Activated T-cell treated with anti-CD3 and anti-CD28 coated beads, Interleukin-2, amount 50 U/mL, for 72 hours (primary cell): ENCODE measurements at regions not wholly inside any gene's neighbourhood (a gene's known extent, or its start where the extent isn't known, plus 50 kb on each side); places are given as distances from the start of the nearest gene placed in this dataset.
"Not testable (repeated sequence)": the region's sequence is repeated elsewhere in the genome, so short reads cannot be mapped to it uniquely, and the experiment has no call there.

ENCODE experiments used
- ATAC-seq, 2 donors: fragments of 150-1000 bp; cut with Tn5 transposase; replicated peaks in 1 of 2; 2 replicates each; pipeline ENCODE4 v1.10.0; 2021; ENCODE audit warnings: moderate library complexity in 2 of 2, mild to moderate bottlenecking in 1 of 2
- DNase-seq, 2 donors: peaks; one replicate each; pipeline ENCODE4 v3.0.0; 2021 to 2022; ENCODE audit warnings: mixed read lengths in 1 of 2
- H3K27ac Mint-ChIP-seq: one replicate; pipeline ENCODE4 v1.8.0; 2022; ENCODE audit warnings: mild to moderate bottlenecking, moderate library complexity, mixed read lengths
- H3K27me3 Mint-ChIP-seq: one replicate; pipeline ENCODE4 v1.8.0; 2022; ENCODE audit warnings: low read depth, mixed read lengths
- H3K36me3 Mint-ChIP-seq, 2 donors: one replicate each; pipeline ENCODE4 v1.8.0; 2022; ENCODE audit warnings: mixed read lengths in 2 of 2, mild to moderate bottlenecking in 1 of 2; ENCODE audit not compliant: insufficient read depth in 2 of 2
- H3K4me1 Mint-ChIP-seq: one replicate; pipeline ENCODE4 v1.8.0; 2022; ENCODE audit warnings: low read depth, mixed read lengths
- H3K4me3 Mint-ChIP-seq, 2 donors: one replicate each; pipeline ENCODE4 v1.8.0; 2022; ENCODE audit warnings: mild to moderate bottlenecking in 2 of 2, mixed read lengths in 2 of 2, moderate library complexity in 2 of 2
- H3K9me3 Mint-ChIP-seq, 2 donors: one replicate each; pipeline ENCODE4 v1.8.0; 2022; ENCODE audit warnings: mixed read lengths in 2 of 2

GRCh38 chr3:3429841-3430240 is 250.3 kb upstream of the CRBN start:
- no peaks in the 10 kb centered on the region for H3K36me3 Mint-ChIP-seq
- no peak for DNase-seq
- H3K27ac Mint-ChIP-seq, result no peak overlapping the region
- ATAC-seq, result no peak
- no peaks in the 10 kb centered on the region for H3K9me3 Mint-ChIP-seq
- H3K4me1 Mint-ChIP-seq, result no peaks in the 10 kb centered on the region
- H3K4me3 Mint-ChIP-seq, result no peak overlapping the region
- no peaks in the 10 kb centered on the region for H3K27me3 Mint-ChIP-seq

DNA sequence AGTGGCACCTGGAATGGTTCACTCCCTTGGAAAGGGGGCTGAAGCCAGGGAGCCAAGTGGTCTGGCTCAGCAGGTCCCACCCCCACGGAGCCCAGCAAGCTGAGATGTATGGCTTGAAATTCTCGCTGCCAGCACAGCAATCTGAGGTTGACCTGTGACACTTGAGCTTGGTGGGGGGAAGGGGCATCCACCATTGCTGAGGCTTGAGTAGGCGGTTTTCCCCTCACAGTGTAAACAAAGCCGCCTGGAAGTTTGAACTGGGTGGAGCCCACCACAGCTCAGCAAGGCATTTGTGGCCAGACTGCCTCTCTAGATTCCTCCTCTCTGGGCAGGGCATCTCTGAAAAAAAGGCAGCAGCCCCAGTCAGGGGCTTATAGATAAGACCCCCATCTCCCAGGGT is 228.2 kb upstream of the CRBN start:
- not testable (repeated sequence) for H3K36me3 Mint-ChIP-seq, H3K4me1 Mint-ChIP-seq, H3K27ac Mint-ChIP-seq, ATAC-seq, H3K27me3 Mint-ChIP-seq, DNase-seq, H3K4me3 Mint-ChIP-seq
- peaks cover 8 to 15% of the 10 kb centered on the region in 2 donors for H3K9me3 Mint-ChIP-seq

GRCh38 chr3:3405131-3405530 is 225.6 kb upstream of the CRBN start:
- no peaks in the 10 kb centered on the region for H3K27me3 Mint-ChIP-seq
- ATAC-seq (no peak), DNase-seq (no peak)
- H3K27ac Mint-ChIP-seq, result no peak overlapping the region
- H3K4me3 Mint-ChIP-seq, result no peak overlapping the region
- peaks cover 7 to 12% of the 10 kb centered on the region in 2 donors for H3K9me3 Mint-ChIP-seq
- peaks cover 4% of the 10 kb centered on the region in 2 donors for H3K36me3 Mint-ChIP-seq
- H3K4me1 Mint-ChIP-seq, result no peaks in the 10 kb centered on the region

DNA sequence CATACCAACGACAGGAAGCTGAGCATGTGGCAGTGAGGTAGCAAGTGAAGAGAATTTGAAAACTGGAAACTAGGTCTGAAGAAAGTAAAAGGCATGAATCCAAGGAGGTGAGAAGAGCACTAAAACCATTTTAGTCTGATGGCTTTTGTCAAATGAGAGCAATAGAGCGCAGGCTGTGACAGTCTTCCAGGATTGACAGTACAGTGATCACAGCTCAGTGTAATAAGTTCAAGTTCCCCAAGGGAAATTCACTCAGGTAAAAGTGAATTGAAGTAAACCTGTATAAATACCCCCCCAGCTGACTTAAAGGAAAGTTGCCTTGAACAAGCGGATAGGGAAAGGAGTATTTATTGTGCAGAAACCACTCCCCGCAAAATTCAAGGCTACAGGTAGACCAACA is 224.2 kb upstream of the CRBN start:
- Mint-ChIP-seq H3K27ac (no peak overlapping the region), H3K27me3 (no peaks in the 10 kb centered on the region)

DNA sequence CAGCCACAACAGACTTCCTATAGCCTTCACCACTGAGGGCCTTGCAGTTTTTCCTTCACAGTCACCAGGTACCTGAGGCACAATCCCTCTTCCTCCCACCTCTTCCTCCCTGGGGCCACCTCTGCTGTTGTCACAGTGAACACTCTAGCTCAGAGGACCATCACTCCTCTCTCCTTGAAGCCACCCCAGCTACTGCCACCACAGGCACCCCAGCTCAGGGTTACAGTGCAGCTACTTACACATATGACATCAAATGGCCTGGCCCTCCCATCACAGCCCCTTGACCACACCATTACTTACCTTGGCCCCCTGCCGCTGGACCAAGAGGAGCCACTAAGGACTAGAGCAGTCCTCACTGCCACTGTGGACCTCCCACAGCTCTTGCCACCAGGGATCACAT is 213.5 kb upstream of the CRBN start:
- ATAC-seq (no peak), DNase-seq (no peak)
- Mint-ChIP-seq H3K36me3 (no peaks in the 10 kb centered on the region), H3K4me1 (no peaks in the 10 kb centered on the region), H3K27ac (no peak overlapping the region), H3K9me3 (no peaks in the 10 kb centered on the region), H3K27me3 (no peaks in the 10 kb centered on the region), H3K4me3 (no peak overlapping the region)

More for the DNA sequence above, 224.2 kb upstream of the CRBN start:
- DNase-seq, result no peak
- peaks cover 4 to 6% of the 10 kb centered on the region in 2 donors for H3K36me3 Mint-ChIP-seq
- H3K9me3 Mint-ChIP-seq, result peaks cover 6 to 9% of the 10 kb centered on the region in 2 donors
- no peak for ATAC-seq
- H3K4me1 Mint-ChIP-seq, result no peaks in the 10 kb centered on the region
- H3K4me3 Mint-ChIP-seq, result no peak overlapping the region

- Mint-ChIP-seq H3K9me3 (peaks cover 0 to 2% of the 10 kb centered on the region in 2 donors), H3K36me3 (no peaks in the 10 kb centered on the region), H3K4me1 (no peaks in the 10 kb centered on the region), H3K4me3 (no peak overlapping the region), H3K27ac (no peak overlapping the region), H3K27me3 (peaks cover 5% of the 10 kb centered on the region)
- DNase-seq, result no peak
- ATAC-seq, result no peak
Measured at GRCh38 chr3:3383461-3383860, 204.0 kb upstream of the CRBN start.

DNA sequence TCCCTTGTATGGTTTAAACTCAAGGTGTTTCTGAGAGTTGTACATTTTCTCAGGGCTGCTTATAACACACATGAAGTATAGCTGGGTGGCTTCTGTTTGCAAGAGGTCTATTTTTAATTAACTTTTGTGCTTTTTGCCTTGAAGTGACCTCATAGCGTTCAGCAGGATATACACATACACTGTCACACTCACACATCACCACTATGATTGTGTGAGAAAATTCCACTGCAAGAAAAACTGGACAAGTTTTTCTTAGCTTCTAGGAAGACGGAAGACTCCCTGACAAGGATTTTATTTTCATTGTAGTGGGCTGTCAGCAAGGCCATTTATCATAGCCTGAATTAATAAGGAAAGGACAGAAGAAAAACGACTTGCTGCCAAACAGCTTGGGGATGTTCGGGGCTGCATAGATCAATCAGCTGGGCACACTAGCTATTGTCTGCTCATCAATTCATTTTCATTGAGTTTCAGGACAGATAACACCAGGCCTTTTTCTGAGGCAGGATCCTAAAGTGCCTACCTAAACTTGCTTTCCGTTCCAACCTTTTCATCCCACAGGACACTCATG is 192.8 kb upstream of the CRBN start:
- H3K4me1 Mint-ChIP-seq, result no peaks in the 10 kb centered on the region
- H3K27ac Mint-ChIP-seq, result no peak overlapping the region
- peaks cover 2 to 4% of the 10 kb centered on the region in 2 donors for H3K36me3 Mint-ChIP-seq
- peaks cover 2 to 11% of the 10 kb centered on the region in 2 donors for H3K9me3 Mint-ChIP-seq
- no peaks in the 10 kb centered on the region for H3K27me3 Mint-ChIP-seq
- ATAC-seq (no peak), DNase-seq (no peak)
- no peak overlapping the region for H3K4me3 Mint-ChIP-seq

DNA sequence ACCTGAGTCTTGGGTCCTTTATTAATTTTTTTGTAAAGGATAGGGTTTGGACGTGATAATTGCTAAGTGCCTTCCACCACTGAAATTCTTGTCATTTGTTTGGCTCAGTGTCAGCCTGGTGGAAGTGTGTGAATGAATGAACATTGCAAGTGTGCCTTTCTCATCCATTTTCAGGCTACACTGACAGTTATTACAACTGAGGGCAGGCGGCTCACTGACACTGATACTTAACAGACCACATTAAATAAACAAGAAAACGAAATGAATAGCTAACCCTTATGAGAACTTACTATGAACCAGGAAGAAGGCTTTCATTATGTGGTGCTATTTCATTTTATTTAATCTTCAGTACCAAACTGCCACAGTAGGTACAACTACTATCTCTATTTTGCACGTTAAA is 188.8 kb upstream of the CRBN start:
- Mint-ChIP-seq H3K4me3 (no peak overlapping the region), H3K27me3 (no peaks in the 10 kb centered on the region), H3K36me3 (no peaks in the 10 kb centered on the region), H3K9me3 (no peaks in the 10 kb centered on the region), H3K27ac (no peak overlapping the region), H3K4me1 (no peaks in the 10 kb centered on the region)
- DNase-seq (no peak), ATAC-seq (no peak)

DNA sequence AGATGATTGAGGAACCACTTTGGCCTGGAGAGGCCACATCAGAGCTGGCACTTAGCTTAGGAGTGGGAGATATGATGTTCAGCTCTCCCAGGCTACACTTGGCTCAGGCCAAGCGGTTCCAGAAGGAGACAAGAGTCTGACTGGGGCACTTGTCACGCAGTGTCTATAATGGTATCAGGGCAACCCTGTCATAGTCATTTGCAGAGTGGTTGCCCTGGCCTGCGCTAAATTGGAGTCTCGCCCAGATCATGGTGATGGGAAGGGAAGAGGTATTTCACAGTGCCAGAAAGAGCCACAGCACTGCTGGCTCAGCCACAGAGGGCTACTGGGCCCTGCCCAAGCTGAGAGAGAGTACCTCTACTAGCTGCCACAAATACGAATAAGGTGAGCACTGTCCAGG is 186.9 kb upstream of the CRBN start:
- Mint-ChIP-seq H3K4me3 (no peak overlapping the region), H3K9me3 (no peaks in the 10 kb centered on the region), H3K27me3 (no peaks in the 10 kb centered on the region), H3K4me1 (no peaks in the 10 kb centered on the region), H3K27ac (no peak overlapping the region), H3K36me3 (no peaks in the 10 kb centered on the region)
- no peak for DNase-seq
- ATAC-seq, result no peak

DNA sequence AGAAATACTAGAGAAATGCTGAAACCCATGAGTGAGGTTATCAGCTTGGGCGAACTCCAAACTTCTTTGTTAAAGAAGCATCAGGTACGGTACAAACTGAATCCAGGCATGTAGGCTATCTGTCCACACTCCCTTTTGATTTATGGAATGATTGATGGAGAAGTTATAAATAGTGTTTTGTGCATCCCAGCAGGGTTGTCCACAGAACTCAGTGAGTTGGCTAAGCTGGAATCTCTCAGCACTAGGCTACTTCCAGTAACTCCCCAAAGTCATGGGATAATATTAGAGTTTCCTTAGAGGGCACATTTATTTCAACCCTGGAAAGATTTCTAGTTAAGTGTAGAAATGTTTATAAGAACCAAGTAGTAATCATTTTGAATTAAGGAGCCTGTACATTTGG is 186.2 kb upstream of the CRBN start:
- Mint-ChIP-seq H3K4me3 (no peak overlapping the region), H3K9me3 (no peaks in the 10 kb centered on the region), H3K27me3 (no peaks in the 10 kb centered on the region), H3K27ac (no peak overlapping the region), H3K4me1 (no peaks in the 10 kb centered on the region), H3K36me3 (no peaks in the 10 kb centered on the region)
- ATAC-seq (no peak), DNase-seq (no peak)

GRCh38 chr3:3356846-3357245 is 177.4 kb upstream of the CRBN start:
- H3K4me1 Mint-ChIP-seq, result no peaks in the 10 kb centered on the region

DNA sequence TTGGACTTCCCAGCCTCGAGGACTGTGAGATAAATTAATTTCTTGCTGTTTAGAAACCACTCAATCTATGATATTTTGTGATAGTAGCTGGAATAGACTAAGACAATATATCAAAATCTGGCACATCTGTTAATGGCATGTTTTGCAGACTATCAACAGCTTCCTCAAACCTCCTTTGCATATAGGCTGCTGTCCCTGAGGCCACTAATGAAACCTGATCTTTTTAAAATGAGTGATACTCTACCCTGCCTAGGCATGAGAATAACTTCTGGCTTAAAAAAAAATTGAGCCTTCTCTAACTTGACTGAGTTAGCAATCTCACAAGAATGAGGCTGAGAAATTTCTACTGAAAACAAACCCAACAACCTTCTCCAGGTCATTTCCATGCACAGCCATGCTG is 176.0 kb upstream of the CRBN start:
- Mint-ChIP-seq H3K4me1 (no peaks in the 10 kb centered on the region), H3K36me3 (no peaks in the 10 kb centered on the region), H3K4me3 (no peak overlapping the region), H3K27me3 (no peaks in the 10 kb centered on the region), H3K27ac (no peak overlapping the region), H3K9me3 (peaks cover 0 to 1% of the 10 kb centered on the region in 2 donors)
- no peak for ATAC-seq
- no peak for DNase-seq

More at GRCh38 chr3:3356846-3357245, 177.4 kb upstream of the CRBN start:
- Mint-ChIP-seq H3K4me3 (no peak overlapping the region), H3K27me3 (no peaks in the 10 kb centered on the region), H3K36me3 (no peaks in the 10 kb centered on the region), H3K27ac (no peak overlapping the region), H3K9me3 (peaks cover 0 to 1% of the 10 kb centered on the region in 2 donors)
- ATAC-seq (no peak), DNase-seq (no peak)

GRCh38 chr3:3353153-3353552 is 173.7 kb upstream of the CRBN start:
- ATAC-seq, result no peak
- Mint-ChIP-seq H3K27me3 (no peaks in the 10 kb centered on the region), H3K4me1 (no peaks in the 10 kb centered on the region), H3K36me3 (no peaks in the 10 kb centered on the region), H3K27ac (no peak overlapping the region), H3K4me3 (no peak overlapping the region), H3K9me3 (peaks cover 1 to 3% of the 10 kb centered on the region in 2 donors)
- no peak for DNase-seq

DNA sequence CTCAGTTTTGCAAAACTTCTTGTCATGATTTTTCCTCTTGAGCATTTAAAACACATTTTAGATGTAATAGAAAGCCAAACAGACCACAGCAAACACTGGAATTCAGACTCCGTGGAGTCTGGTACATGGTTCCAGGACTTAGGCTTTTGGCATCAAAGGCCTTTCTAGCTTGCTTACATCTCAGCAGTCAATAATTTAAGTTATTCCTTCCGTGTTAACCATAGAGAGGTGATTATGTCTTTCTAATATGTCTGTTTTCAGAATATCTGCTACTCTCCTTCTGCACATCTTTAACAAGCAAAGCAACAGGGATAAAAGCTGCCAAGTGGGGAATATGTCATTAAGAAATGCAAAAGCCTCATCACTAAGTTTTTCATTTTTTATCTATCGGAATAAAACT is 171.7 kb upstream of the CRBN start:
- Mint-ChIP-seq H3K4me3 (no peak overlapping the region), H3K36me3 (no peaks in the 10 kb centered on the region), H3K4me1 (no peaks in the 10 kb centered on the region), H3K27ac (no peak overlapping the region), H3K27me3 (no peaks in the 10 kb centered on the region), H3K9me3 (peaks cover 1 to 3% of the 10 kb centered on the region in 2 donors)
- DNase-seq (no peak), ATAC-seq (no peak)
